ENCODE measurements at regions not wholly inside any gene's neighbourhood (a gene's known extent, or its start where the extent isn't known, plus 50 kb on each side); places are given as distances from the start of the nearest gene placed in this dataset.

DNA sequence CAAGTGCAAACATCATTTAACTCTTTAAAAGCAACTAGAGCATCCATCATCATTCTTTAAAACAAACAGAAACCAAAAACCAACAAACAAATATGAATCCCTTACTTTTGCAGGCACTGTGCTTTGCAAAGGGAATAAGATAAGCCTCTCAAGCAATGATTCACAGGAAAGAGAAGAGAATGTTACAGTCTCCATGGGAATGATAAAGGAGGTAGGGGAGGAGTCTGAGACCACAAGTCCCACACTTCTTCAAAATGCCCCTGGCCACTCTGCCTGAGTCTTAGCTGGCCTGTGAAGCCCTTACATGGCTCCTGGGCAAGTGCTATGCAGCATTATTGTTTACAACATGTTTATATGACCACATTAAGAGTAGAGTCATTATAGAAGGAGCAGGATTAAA, 257.7 kb upstream of the MARCKS start:
- TF ChIP-seq CTCF (IDR thresholded peaks at IDR 0.05; ENCODE audit: insufficient read depth, low read depth, low read length) (no peak), EZH2 (IDR thresholded peaks at IDR 0.05; ENCODE audit: insufficient read depth, low read length) (no peak)
- no peak for FAIRE-seq
- peaks cover 8% of the 10 kb centered on the region for H3K4me1 ChIP-seq (ENCODE audit: insufficient read depth, low read length)
- no peaks in the 10 kb centered on the region for H4K20me1 ChIP-seq (ENCODE audit: insufficient read depth, low read length)
- no peaks in the 10 kb centered on the region for H3K27me3 Mint-ChIP-seq (ENCODE audit: low read depth, unreplicated experiment)
- peak; percentile 73 for DNase-seq (ENCODE audit: low read depth)
- H3K9me3 ChIP-seq (ENCODE audit: insufficient read depth, low read depth, low read length): no peaks in the 10 kb centered on the region
- no peak overlapping the region for H3K9ac ChIP-seq (ENCODE audit: low read length)
- H3K9me3 Mint-ChIP-seq (ENCODE audit: unreplicated experiment): no peaks in the 10 kb centered on the region
- no peak overlapping the region for H3K4me3 ChIP-seq (ENCODE audit: insufficient read depth, low read depth, low read length)
- H3K36me3 ChIP-seq (ENCODE audit: insufficient read depth, low read length): no peaks in the 10 kb centered on the region
- no peak overlapping the region for H2AFZ ChIP-seq (ENCODE audit: low read depth, low read length)
- H3K4me3 Mint-ChIP-seq (ENCODE audit: unreplicated experiment): no peak overlapping the region
- peaks cover 9% of the 10 kb centered on the region for H3K4me1 Mint-ChIP-seq (ENCODE audit: low read depth, unreplicated experiment)
- no peak overlapping the region for H3K27ac ChIP-seq (ENCODE audit: low read depth, low read length)
- no peaks in the 10 kb centered on the region for H3K27me3 ChIP-seq (ENCODE audit: insufficient read depth, low read length)
- no peak overlapping the region for H3K27ac Mint-ChIP-seq (ENCODE audit: unreplicated experiment)
- no peaks in the 10 kb centered on the region for H3K79me2 ChIP-seq (ENCODE audit: insufficient read depth, low read length)
- no peaks in the 10 kb centered on the region for H3K36me3 Mint-ChIP-seq (ENCODE audit: low read depth, unreplicated experiment)
- H3K4me2 ChIP-seq (ENCODE audit: low read length): no peak overlapping the region

GRCh38 chr6:113600551-113601339, 256.4 kb upstream of the MARCKS start:
- Histone ChIP-seq H3K27ac (ENCODE audit: low read depth, low read length) (no peak overlapping the region), H3K4me2 (ENCODE audit: low read length) (no peak overlapping the region), H4K20me1 (ENCODE audit: insufficient read depth, low read length) (no peaks in the 10 kb centered on the region), H2AFZ (ENCODE audit: low read depth, low read length) (no peak overlapping the region), H3K27me3 (ENCODE audit: insufficient read depth, low read length) (no peaks in the 10 kb centered on the region), H3K4me1 (ENCODE audit: insufficient read depth, low read length) (peaks cover 7% of the 10 kb centered on the region), H3K9ac (ENCODE audit: low read length) (no peak overlapping the region), H3K4me3 (ENCODE audit: insufficient read depth, low read depth, low read length) (no peak overlapping the region), H3K36me3 (ENCODE audit: insufficient read depth, low read length) (no peaks in the 10 kb centered on the region), H3K79me2 (ENCODE audit: insufficient read depth, low read length) (no peaks in the 10 kb centered on the region), H3K9me3 (ENCODE audit: insufficient read depth, low read depth, low read length) (no peaks in the 10 kb centered on the region)
- H3K4me3 Mint-ChIP-seq (ENCODE audit: unreplicated experiment): no peak overlapping the region
- H3K4me1 Mint-ChIP-seq (ENCODE audit: low read depth, unreplicated experiment): peaks cover 9% of the 10 kb centered on the region
- no peaks in the 10 kb centered on the region for H3K36me3 Mint-ChIP-seq (ENCODE audit: low read depth, unreplicated experiment)
- TF ChIP-seq CTCF (IDR thresholded peaks at IDR 0.05; ENCODE audit: insufficient read depth, low read depth, low read length): no peak
- no peak for TF ChIP-seq EZH2 (IDR thresholded peaks at IDR 0.05; ENCODE audit: insufficient read depth, low read length)
- no peak for FAIRE-seq
- no peak for DNase-seq (ENCODE audit: low read depth)
- H3K27me3 Mint-ChIP-seq (ENCODE audit: low read depth, unreplicated experiment): no peaks in the 10 kb centered on the region
- H3K9me3 Mint-ChIP-seq (ENCODE audit: unreplicated experiment): no peaks in the 10 kb centered on the region
- no peak overlapping the region for H3K27ac Mint-ChIP-seq (ENCODE audit: unreplicated experiment)
